ENCODE measurements at regions not wholly inside any gene's neighbourhood (a gene's known extent, or its start where the extent isn't known, plus 50 kb on each side); places are given as distances from the start of the nearest gene placed in this dataset.
"Not testable (repeated sequence)": the region's sequence is repeated elsewhere in the genome, so short reads cannot be mapped to it uniquely, and the experiment has no call there.

DNA sequence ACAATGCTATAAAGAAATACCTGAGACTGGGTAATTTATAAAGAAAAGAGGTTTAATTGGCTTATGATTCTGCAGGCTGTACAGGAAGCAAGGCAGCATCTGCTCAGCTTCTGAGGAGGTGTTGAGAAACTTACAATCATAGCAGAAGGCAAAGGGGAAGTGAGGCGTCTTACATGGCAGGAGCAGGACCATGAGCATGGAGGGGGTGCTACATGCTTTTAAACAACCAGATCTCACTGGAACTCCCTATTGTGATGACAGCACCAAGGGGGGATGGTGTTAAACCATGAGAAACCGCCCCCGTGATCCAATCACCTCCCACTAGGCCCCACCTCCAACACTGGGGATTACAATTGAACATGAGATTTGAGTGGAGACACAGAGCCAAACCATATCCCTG is 163.7 kb upstream of the SLC38A2 start:
- peak overlapping the region; percentile 31; the same call in 1 of the 2 replicates for H3K4ac ChIP-seq (ENCODE audit: low read depth, low read length)
- H4K91ac ChIP-seq (ENCODE audit: insufficient read depth, low read depth, low read length); H3K56ac ChIP-seq (ENCODE audit: extremely low read depth, insufficient read depth, low read length); H3K27ac ChIP-seq (ENCODE audit: insufficient read depth, low read length); intact Hi-C loops (cut with micrococcal nuclease); H3K9ac ChIP-seq (ENCODE audit: low read depth, low read length); H3K36me3 ChIP-seq (ENCODE audit: control insufficient read depth, insufficient read depth, low read length); H3K23ac ChIP-seq (ENCODE audit: low read depth, low read length); H4K20me1 ChIP-seq (ENCODE audit: insufficient read depth, low read length); in situ Hi-C loops (cut with MboI; ENCODE audit: low sequenced_read_pairs); H3K4me2 ChIP-seq (ENCODE audit: low read depth, low read length); DNase-seq; H2AFZ ChIP-seq (replicated peaks; ENCODE audit: low read length, poor library complexity); H2AK9ac ChIP-seq (replicated peaks; ENCODE audit: low read depth, low read length, poor library complexity); H3K4me3 ChIP-seq (ENCODE audit: insufficient read depth, low read depth, low read length); H3K27me3 ChIP-seq (ENCODE audit: control insufficient read depth, insufficient read depth, low read length); H2BK5ac ChIP-seq (ENCODE audit: low read depth, low read length, poor library complexity, severe bottlenecking); H3K9me3 ChIP-seq (ENCODE audit: control insufficient read depth, insufficient read depth, low read length); POLR2A ChIA-PET (ENCODE audit: unreplicated experiment); H3K9me1 ChIP-seq (ENCODE audit: insufficient read depth, low read length); BruUV-seq (replicated peaks); H2BK20ac ChIP-seq (ENCODE audit: low read depth, low read length); H3K4me1 ChIP-seq (ENCODE audit: control insufficient read depth, insufficient read depth, low read length); CTCF ChIA-PET; H3K79me1 ChIP-seq (ENCODE audit: low read depth in 1 of 2, low read length in 2 of 2); dilution Hi-C loops (cut with HindIII; ENCODE audit: low sequenced_read_pairs, unreplicated experiment): not testable (repeated sequence)
- peak overlapping the region; percentile 12 for H3K14ac ChIP-seq (replicated peaks; ENCODE audit: low read depth, low read length)
- H3K18ac ChIP-seq (ENCODE audit: low read depth, low read length): peak overlapping the region; percentile 85; the same call in 1 of the 2 replicates
- H2BK15ac ChIP-seq (ENCODE audit: low read depth, low read length): peak overlapping the region; percentile 53; the same call in 1 of the 3 replicates
- peak; percentile 24; the same call in 1 of the 2 replicates for ATAC-seq (ENCODE audit: low read depth)
- WGBS, 2 experiments (ENCODE audit: extremely low coverage in 2 of 2, insufficient read length in 1 of 2): no CpG with 5 or more reads among the region's 3 CpGs
- H2BK120ac ChIP-seq (ENCODE audit: low read depth, low read length): peak overlapping the region; percentile 16; the same call in 1 of the 2 replicates
- peak overlapping the region; percentile 35 to 70; a peak in 2 of 4 replicates for H4K8ac ChIP-seq (ENCODE audit: low read depth in 2 of 2, low read length in 2 of 2)
- peak overlapping the region; percentile 26; the same call in 1 of the 2 replicates for H4K5ac ChIP-seq (ENCODE audit: low read depth, low read length)
- H2AK5ac ChIP-seq (ENCODE audit: low read depth, low read length): peak overlapping the region; percentile 63; the same call in 1 of the 2 replicates

Measured in IMR-90 (cell line).